ENCODE measurements at regions not wholly inside any gene's neighbourhood (a gene's known extent, or its start where the extent isn't known, plus 50 kb on each side); places are given as distances from the start of the nearest gene placed in this dataset.

DNA sequence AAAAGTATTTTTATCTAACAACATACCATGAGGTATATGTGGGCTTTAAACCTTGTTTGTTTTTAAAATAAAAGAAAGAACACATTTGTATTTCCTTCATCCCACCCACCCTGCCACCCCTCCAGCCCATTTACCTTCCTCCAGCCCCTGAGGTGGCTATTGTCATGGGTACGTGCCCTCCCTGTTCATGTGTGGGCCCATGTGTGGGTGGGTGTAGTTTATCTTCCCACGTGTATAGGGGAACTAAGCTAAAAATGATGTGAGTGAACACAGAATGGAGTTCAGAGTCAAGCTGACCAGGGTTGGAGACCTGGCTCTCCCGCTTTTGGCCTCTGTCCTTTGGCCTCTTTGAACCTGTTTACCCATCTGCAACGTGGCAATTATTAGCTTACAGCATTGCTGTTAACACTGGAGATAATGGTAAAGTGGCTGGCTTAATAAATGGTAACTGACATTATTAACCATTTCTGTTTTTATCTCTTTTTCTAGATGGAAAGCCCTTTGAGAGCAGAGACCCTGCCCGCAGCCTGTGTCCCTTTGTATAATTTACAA lies 78.1 kb upstream of the WDR26 start:
- TF ChIP-seq, protein P1, sequence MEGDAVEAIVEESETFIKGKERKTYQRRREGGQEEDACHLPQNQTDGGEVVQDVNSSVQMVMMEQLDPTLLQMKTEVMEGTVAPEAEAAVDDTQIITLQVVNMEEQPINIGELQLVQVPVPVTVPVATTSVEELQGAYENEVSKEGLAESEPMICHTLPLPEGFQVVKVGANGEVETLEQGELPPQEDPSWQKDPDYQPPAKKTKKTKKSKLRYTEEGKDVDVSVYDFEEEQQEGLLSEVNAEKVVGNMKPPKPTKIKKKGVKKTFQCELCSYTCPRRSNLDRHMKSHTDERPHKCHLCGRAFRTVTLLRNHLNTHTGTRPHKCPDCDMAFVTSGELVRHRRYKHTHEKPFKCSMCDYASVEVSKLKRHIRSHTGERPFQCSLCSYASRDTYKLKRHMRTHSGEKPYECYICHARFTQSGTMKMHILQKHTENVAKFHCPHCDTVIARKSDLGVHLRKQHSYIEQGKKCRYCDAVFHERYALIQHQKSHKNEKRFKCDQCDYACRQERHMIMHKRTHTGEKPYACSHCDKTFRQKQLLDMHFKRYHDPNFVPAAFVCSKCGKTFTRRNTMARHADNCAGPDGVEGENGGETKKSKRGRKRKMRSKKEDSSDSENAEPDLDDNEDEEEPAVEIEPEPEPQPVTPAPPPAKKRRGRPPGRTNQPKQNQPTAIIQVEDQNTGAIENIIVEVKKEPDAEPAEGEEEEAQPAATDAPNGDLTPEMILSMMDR (IDR thresholded peaks at IDR 0.05; ENCODE audit: poor library complexity): no peak
- no peak for TF ChIP-seq EZH2phosphoT487 (IDR thresholded peaks at IDR 0.05; ENCODE audit: low read depth, severe bottlenecking, unreplicated experiment)

All from hepatocyte (in vitro differentiated cells).